ENCODE measurements at regions not wholly inside any gene's neighbourhood (a gene's known extent, or its start where the extent isn't known, plus 50 kb on each side); places are given as distances from the start of the nearest gene placed in this dataset.

GRCh38 chr13:60329221-60329923, 67.6 kb upstream of the TDRD3 start:
- H3K9ac ChIP-seq (ENCODE audit: low read length), result no peak overlapping the region
- no peak overlapping the region for H2AK5ac ChIP-seq (ENCODE audit: low read length)
- no peak overlapping the region for H3K27ac ChIP-seq (ENCODE audit: low read depth, low read length)
- H3K14ac ChIP-seq (ENCODE audit: low read length), result no peak overlapping the region
- no peak overlapping the region for H4K91ac ChIP-seq (ENCODE audit: low read depth, low read length)
- no peaks in the 10 kb centered on the region for H3K36me3 ChIP-seq (ENCODE audit: control insufficient read depth in 1 of 2, insufficient read depth in 2 of 2, low read length in 2 of 2)
- peak; percentile 7 to 43 for DNase-seq
- no peak overlapping the region for H2AFZ ChIP-seq (ENCODE audit: insufficient read depth, low read length, poor library complexity)
- H3K4me3 ChIP-seq (ENCODE audit: low read depth, low read length), result no peak overlapping the region
- H4K8ac ChIP-seq (ENCODE audit: low read depth, low read length), result no peak overlapping the region
- no peak overlapping the region for H3K18ac ChIP-seq (ENCODE audit: low read length)
- no peak overlapping the region for H3K4me2 ChIP-seq (ENCODE audit: low read length)
- H3K9me3 ChIP-seq (ENCODE audit: insufficient read depth, low read depth, low read length), result no peaks in the 10 kb centered on the region
- no peaks in the 10 kb centered on the region for H3K27me3 ChIP-seq (ENCODE audit: insufficient read depth, low read length)
- no CpG with 5 or more reads among the region's 2 CpGs for WGBS (ENCODE audit: extremely low coverage, insufficient coverage, insufficient read length)
- H3K79me2 ChIP-seq (ENCODE audit: control insufficient read depth, insufficient read depth, low read length, poor library complexity), result no peaks in the 10 kb centered on the region
- H2BK120ac ChIP-seq (ENCODE audit: insufficient read depth, low read length, poor library complexity), result no peak overlapping the region
- no peak overlapping the region for H2BK12ac ChIP-seq (ENCODE audit: low read length)
- no peaks in the 10 kb centered on the region for H3K79me1 ChIP-seq (ENCODE audit: low read length)
- no peak overlapping the region for H3K4ac ChIP-seq (ENCODE audit: low read depth, low read length)
- no peak overlapping the region for H2BK5ac ChIP-seq (ENCODE audit: low read depth, low read length, poor library complexity)
- no peak overlapping the region for H4K12ac ChIP-seq (ENCODE audit: low read depth, low read length)
- H3K4me1 ChIP-seq (ENCODE audit: control insufficient read depth in 1 of 2, insufficient read depth in 2 of 2, low read length in 2 of 2), result no peaks in the 10 kb centered on the region
- no peak overlapping the region for H3K23ac ChIP-seq (ENCODE audit: low read length)

- Histone ChIP-seq H3K4ac (ENCODE audit: low read depth, low read length) (no peak overlapping the region), H3K4me3 (ENCODE audit: low read depth, low read length) (no peak overlapping the region), H3K23ac (ENCODE audit: low read length) (no peak overlapping the region), H3K9ac (ENCODE audit: low read length) (no peak overlapping the region), H3K18ac (ENCODE audit: low read length) (no peak overlapping the region), H3K79me1 (ENCODE audit: low read length) (no peaks in the 10 kb centered on the region), H4K91ac (ENCODE audit: low read depth, low read length) (no peak overlapping the region), H3K9me3 (ENCODE audit: insufficient read depth, low read depth, low read length) (no peaks in the 10 kb centered on the region), H3K27ac (ENCODE audit: low read depth, low read length) (no peak overlapping the region), H3K27me3 (ENCODE audit: insufficient read depth, low read length) (no peaks in the 10 kb centered on the region), H3K79me2 (ENCODE audit: control insufficient read depth, insufficient read depth, low read length, poor library complexity) (no peaks in the 10 kb centered on the region), H2BK12ac (ENCODE audit: low read length) (no peak overlapping the region), H3K36me3 (ENCODE audit: control insufficient read depth in 1 of 2, insufficient read depth in 2 of 2, low read length in 2 of 2) (no peaks in the 10 kb centered on the region), H2AFZ (ENCODE audit: insufficient read depth, low read length, poor library complexity) (no peak overlapping the region), H3K14ac (ENCODE audit: low read length) (no peak overlapping the region), H2AK5ac (ENCODE audit: low read length) (no peak overlapping the region), H3K4me2 (ENCODE audit: low read length) (no peak overlapping the region), H4K8ac (ENCODE audit: low read depth, low read length) (no peak overlapping the region), H2BK5ac (ENCODE audit: low read depth, low read length, poor library complexity) (no peak overlapping the region), H4K12ac (ENCODE audit: low read depth, low read length) (no peak overlapping the region), H2BK120ac (ENCODE audit: insufficient read depth, low read length, poor library complexity) (no peak overlapping the region), H3K4me1 (ENCODE audit: control insufficient read depth in 1 of 2, insufficient read depth in 2 of 2, low read length in 2 of 2) (no peaks in the 10 kb centered on the region)
- DNase-seq, result no peak
- WGBS (ENCODE audit: extremely low coverage, insufficient coverage, insufficient read length), result no CpG with 5 or more reads among the region's 4 CpGs
Observed at GRCh38 chr13:60331249-60332012, 65.6 kb upstream of the TDRD3 start.

- Histone ChIP-seq H4K8ac (ENCODE audit: low read depth, low read length) (no peak overlapping the region), H3K9ac (ENCODE audit: low read length) (no peak overlapping the region), H2BK5ac (ENCODE audit: low read depth, low read length, poor library complexity) (no peak overlapping the region), H3K36me3 (ENCODE audit: control insufficient read depth in 1 of 2, insufficient read depth in 2 of 2, low read length in 2 of 2) (no peaks in the 10 kb centered on the region), H4K12ac (ENCODE audit: low read depth, low read length) (no peak overlapping the region), H3K4me3 (ENCODE audit: low read depth, low read length) (no peak overlapping the region), H3K4me2 (ENCODE audit: low read length) (no peak overlapping the region), H2BK120ac (ENCODE audit: insufficient read depth, low read length, poor library complexity) (no peak overlapping the region), H3K23ac (ENCODE audit: low read length) (no peak overlapping the region), H3K27me3 (ENCODE audit: insufficient read depth, low read length) (no peaks in the 10 kb centered on the region), H3K14ac (ENCODE audit: low read length) (no peak overlapping the region), H3K27ac (ENCODE audit: low read depth, low read length) (no peak overlapping the region), H2AFZ (ENCODE audit: insufficient read depth, low read length, poor library complexity) (no peak overlapping the region), H3K79me1 (ENCODE audit: low read length) (no peaks in the 10 kb centered on the region), H3K4ac (ENCODE audit: low read depth, low read length) (no peak overlapping the region), H3K79me2 (ENCODE audit: control insufficient read depth, insufficient read depth, low read length, poor library complexity) (no peaks in the 10 kb centered on the region), H2BK12ac (ENCODE audit: low read length) (no peak overlapping the region), H2AK5ac (ENCODE audit: low read length) (no peak overlapping the region), H3K4me1 (ENCODE audit: control insufficient read depth in 1 of 2, insufficient read depth in 2 of 2, low read length in 2 of 2) (no peaks in the 10 kb centered on the region), H4K91ac (ENCODE audit: low read depth, low read length) (no peak overlapping the region), H3K18ac (ENCODE audit: low read length) (no peak overlapping the region), H3K9me3 (ENCODE audit: insufficient read depth, low read depth, low read length) (no peaks in the 10 kb centered on the region)
- WGBS (ENCODE audit: extremely low coverage, insufficient coverage, insufficient read length), result no CpG with 5 or more reads among the region's 1 CpG
- no peak for DNase-seq
Observed at GRCh38 chr13:60332682-60333081, 64.3 kb upstream of the TDRD3 start.

- H3K36me3 ChIP-seq (ENCODE audit: control insufficient read depth in 1 of 2, insufficient read depth in 2 of 2, low read length in 2 of 2), result no peaks in the 10 kb centered on the region
- H2BK5ac ChIP-seq (ENCODE audit: low read depth, low read length, poor library complexity), result no peak overlapping the region
- H2BK120ac ChIP-seq (ENCODE audit: insufficient read depth, low read length, poor library complexity), result no peak overlapping the region
- H4K91ac ChIP-seq (ENCODE audit: low read depth, low read length), result no peak overlapping the region
- no peak overlapping the region for H3K4me2 ChIP-seq (ENCODE audit: low read length)
- H2AFZ ChIP-seq (ENCODE audit: insufficient read depth, low read length, poor library complexity), result no peak overlapping the region
- no peak overlapping the region for H2AK5ac ChIP-seq (ENCODE audit: low read length)
- H3K23ac ChIP-seq (ENCODE audit: low read length), result no peak overlapping the region
- no peak for DNase-seq
- H3K4me3 ChIP-seq (ENCODE audit: low read depth, low read length), result no peak overlapping the region
- H3K4me1 ChIP-seq (ENCODE audit: control insufficient read depth in 1 of 2, insufficient read depth in 2 of 2, low read length in 2 of 2), result no peaks in the 10 kb centered on the region
- no peak overlapping the region for H4K12ac ChIP-seq (ENCODE audit: low read depth, low read length)
- no CpG with 5 or more reads among the region's 1 CpG for WGBS (ENCODE audit: extremely low coverage, insufficient coverage, insufficient read length)
- no peak overlapping the region for H3K27ac ChIP-seq (ENCODE audit: low read depth, low read length)
- no peaks in the 10 kb centered on the region for H3K79me2 ChIP-seq (ENCODE audit: control insufficient read depth, insufficient read depth, low read length, poor library complexity)
- no peaks in the 10 kb centered on the region for H3K9me3 ChIP-seq (ENCODE audit: insufficient read depth, low read depth, low read length)
- H4K8ac ChIP-seq (ENCODE audit: low read depth, low read length), result no peak overlapping the region
- no peak overlapping the region for H3K9ac ChIP-seq (ENCODE audit: low read length)
- no peaks in the 10 kb centered on the region for H3K27me3 ChIP-seq (ENCODE audit: insufficient read depth, low read length)
- no peaks in the 10 kb centered on the region for H3K79me1 ChIP-seq (ENCODE audit: low read length)
- H3K4ac ChIP-seq (ENCODE audit: low read depth, low read length), result no peak overlapping the region
- H3K14ac ChIP-seq (ENCODE audit: low read length), result no peak overlapping the region
- H2BK12ac ChIP-seq (ENCODE audit: low read length), result no peak overlapping the region
- no peak overlapping the region for H3K18ac ChIP-seq (ENCODE audit: low read length)
Observed at GRCh38 chr13:60334310-60334709, 62.7 kb upstream of the TDRD3 start.

Data from trophoblast cell (in vitro differentiated cells and primary cell).